M059J (cell line): ENCODE measurements at regions not wholly inside any gene's neighbourhood (a gene's known extent, or its start where the extent isn't known, plus 50 kb on each side); places are given as distances from the start of the nearest gene placed in this dataset.

Experiments
- DNase-seq: peaks from one replicate; pipeline ENCODE4 v3.0.0-alpha.2; 2012; ENCODE audit warnings: low read depth

DNA sequence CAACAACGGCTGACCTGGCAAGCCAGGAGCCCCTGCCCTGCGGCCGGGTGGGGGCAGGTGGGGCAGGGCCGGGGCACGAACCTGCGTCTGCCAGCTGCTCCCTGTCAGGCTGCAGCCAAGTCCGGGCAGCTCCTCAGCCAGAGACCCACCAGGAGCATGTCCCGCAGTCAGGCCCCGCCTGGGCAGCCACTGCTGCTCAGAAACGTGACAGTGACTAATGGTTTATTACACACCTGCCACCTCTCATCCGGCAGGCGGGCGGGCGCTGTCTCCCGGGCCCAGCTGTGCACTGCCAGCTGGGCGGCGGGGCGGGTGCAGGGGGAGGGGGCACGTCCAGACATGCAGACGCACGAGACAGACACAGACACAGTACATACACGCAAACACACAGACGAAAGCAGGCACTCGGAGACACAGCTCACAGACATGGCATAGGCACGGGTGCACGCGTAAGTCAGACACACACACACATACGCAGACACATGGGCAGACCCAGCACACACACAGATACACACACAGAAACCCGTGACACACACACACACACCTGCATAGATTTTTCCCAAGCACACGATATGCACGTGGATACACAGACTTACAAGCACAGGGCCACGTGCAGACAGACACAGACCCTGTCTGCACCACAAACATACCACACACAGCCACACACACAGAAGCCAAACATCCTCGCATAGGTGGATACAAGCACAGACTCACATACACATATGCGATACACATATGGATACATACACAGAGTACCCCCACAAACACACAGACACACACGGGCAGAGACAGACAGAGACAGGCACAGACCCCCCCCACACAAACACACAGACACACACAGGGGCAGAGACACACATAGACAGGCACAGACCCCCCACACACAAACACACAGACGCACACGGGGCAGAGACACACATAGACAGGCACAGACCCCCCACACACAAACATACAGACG is 248.3 kb upstream of the CIBAR2 start:
- no peak for DNase-seq

DNA sequence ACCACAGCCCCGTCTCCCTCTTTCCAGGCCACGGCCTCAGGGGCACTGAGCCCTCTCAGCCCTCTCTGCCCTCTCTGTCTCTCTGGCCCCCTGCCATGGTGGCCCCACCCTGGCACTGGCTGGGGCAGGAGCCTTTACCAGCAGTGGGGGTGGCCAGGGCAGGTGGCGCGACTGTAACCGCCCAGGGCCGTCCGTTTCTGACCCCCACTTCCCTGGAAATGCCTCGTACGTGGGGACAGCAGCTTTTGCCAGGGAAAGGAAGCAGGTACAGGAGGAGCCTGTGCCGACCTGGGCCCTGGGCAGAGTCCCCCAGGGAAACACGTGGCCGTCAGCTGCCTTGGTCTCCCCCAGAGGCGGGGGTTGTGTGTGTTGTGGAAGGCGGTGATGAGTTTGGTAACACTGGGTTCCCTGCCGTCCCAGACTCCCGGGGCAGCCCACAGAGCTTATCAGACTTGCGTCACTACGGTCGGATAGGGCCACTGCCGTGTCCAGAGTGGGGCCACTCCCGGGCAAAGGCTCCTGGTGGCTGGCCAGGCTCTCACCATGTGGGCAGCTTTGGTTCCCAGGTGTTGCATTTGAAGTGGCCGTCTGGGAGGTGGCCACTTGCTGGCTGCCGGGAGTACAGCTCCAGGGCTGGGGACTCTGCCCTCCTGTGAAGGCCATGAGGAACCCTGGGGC is 249.3 kb upstream of the CIBAR2 start:
- DNase-seq: no peak

GRCh38 chr16:85362443-85362842 is 250.2 kb upstream of the CIBAR2 start:
- DNase-seq: no peak

DNA sequence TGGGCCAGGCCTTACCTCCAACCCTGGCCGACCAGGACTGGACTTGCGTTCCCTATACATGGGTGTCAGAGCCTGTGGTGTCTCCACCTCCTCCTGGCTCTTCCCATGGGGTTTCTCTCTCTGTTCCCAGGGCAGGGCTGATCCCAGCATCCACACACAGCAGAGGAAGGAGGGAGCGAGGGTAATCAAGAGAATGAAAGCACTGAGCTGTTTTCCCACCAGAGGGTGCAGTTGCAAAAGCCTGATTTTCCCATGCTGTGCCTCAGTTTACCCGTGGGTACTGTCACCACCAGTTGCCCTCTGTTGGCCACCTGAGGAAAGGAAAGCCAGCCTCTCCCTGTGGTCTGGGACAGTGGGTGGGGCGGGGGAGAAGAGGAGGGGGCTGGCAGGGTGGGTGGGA is 249.7 kb upstream of the GSE1 start:
- DNase-seq: no peak

DNA sequence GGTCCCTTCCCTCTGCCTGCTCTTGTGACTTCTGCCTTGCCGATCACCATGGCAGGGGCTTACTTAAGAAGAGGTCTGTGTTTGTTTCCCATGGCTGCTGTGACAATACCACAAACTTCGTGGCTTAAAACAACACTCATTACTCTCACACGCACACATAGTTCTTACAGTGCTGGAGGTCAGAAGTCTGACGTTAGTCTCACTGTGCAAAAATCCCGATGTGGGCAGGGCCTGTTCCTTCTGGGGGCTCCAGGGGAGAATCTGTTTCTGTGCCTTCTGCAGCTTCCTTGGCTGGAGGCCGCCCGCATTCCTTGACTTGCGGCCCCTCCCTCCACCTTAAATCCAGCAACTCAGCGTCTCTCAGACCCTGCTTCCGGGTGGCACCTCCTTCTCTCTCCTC is 249.2 kb upstream of the GSE1 start:
- no peak for DNase-seq

DNA sequence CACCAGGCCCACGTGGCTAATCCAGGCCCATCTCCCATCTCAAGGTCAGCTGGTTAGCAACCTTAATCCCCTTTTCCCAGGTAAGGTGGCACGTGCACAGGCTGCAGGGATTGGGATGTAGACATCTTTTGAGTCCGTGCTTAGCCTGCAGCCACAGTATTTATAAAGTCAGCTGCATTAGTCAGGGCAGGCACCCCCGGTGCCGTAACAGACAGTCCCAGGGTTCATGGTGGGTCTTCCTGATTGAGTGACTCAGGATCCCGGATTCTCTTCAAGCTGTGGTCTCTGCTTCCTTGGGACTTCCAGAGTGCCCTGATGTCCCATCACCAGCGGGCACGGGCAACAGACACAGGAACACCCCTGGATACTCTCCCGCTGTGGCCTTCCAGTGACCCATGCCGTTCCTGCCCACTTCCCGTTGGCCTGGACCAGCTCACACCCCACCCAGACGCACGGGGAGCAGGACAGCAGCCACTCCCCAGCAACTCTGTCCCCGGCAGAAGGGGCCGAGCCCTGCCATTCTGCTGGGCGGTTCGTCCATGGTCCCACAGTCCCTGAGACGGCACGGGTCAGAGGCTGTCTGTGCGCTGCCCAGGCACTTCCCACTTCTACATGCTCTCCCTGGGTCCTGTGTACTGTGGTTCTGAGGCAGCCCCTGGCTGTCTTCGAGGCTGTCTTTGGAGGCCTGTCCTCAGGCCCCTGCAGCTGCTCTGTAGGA is 248.6 kb upstream of the GSE1 start:
- DNase-seq: no peak

- no peak for DNase-seq
These were observed 248.0 kb upstream of the GSE1 start for GRCh38 chr16:85365120-85365519.

DNA sequence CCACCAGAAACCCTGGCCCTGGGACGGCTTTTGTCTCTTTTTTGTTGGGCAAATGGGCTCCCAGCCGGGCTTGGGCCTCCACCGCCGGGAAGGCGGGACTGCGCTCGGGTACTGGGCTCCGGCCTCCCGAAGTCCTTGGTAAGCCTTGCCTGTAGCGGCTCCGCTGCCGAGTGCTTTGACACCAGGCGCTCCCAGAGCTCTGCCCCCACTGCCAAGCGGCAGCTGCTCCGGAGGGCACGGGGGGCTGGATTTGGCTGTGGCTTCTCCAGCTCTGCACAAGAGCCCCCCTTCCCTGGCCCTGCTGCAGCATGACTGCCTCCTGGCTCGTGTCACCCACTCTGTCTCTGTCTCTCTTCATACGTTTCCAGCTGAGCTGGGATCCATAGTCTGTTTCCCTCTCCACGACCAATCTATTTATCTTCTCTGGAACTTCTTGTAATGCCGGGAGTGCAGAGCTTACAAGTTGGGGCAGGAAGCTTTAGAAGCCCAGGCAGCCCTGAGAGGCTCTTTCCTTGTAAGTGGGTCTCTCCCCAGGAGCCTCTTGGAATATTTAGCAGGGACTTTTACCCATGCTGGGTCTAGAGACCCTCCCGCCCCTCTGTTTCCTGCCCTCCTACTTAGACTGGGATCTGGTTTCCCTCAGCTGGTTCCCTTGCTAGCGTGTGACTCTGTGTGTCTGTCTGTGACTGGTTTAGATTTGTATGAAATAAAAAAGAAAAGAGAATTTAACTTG is 246.9 kb upstream of the GSE1 start:
- DNase-seq: no peak

DNA sequence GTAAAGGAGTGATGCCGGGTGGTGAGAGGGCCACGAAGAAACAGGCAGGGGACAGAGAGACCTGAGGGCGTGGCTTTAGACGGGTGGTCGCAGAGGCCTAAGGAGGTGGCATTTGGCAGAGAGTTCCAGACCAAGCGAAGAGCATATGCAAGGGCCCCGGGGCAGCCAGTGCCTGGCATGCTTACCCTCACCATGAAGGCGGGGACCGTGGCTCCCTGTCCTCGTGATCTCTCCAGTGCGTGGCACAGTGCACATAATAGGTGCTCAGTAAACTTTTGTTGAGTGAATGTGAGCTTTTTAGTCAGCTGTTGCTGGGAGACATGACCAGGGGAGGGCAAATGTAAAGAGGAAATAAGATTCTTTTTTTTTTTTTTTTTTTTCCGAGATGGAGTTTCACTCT is 245.6 kb upstream of the GSE1 start:
- no peak for DNase-seq

GRCh38 chr16:85369060-85369459 is 244.1 kb upstream of the GSE1 start:
- no peak for DNase-seq

DNA sequence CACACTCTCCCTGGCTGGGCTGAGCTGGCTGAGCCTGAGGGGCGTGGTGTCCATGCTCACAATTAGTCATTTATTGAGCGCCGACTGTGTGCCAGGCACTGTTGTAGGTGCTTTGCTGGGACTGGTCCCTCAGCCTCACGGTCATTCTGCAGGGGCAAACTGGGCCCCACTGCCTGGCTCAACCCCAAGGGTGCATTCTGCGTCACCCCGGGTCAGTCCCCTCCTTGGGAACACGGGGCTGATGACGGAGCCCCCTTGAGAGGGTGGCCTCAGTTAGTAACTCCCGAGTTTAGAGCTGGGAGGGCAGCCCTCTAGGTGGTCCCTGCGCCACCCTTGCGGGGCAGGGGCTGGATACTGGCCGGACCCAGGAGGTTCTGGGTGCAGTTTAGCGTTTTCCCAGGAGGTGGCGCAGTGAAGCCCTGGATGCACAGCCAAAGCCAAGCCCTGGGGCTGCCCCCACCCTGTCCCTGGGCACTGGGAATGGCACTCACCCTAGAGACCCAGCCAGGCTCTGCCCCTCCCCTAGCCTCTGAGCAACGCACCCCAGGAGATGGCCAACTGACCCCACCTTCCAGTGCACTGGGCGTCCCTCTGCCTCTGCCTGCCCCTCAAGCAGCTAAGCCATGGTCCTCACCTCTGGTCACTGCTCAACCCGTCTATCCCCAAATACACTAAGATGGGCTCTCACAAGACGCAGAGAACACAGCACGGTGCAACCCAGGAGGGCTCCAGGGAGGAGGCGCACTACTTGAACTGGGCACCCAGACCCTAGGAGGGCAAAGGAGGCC is 243.2 kb upstream of the GSE1 start:
- DNase-seq: peak; percentile 64

- no peak for DNase-seq
These were observed 242.6 kb upstream of the GSE1 start for GRCh38 chr16:85370543-85370880.

DNA sequence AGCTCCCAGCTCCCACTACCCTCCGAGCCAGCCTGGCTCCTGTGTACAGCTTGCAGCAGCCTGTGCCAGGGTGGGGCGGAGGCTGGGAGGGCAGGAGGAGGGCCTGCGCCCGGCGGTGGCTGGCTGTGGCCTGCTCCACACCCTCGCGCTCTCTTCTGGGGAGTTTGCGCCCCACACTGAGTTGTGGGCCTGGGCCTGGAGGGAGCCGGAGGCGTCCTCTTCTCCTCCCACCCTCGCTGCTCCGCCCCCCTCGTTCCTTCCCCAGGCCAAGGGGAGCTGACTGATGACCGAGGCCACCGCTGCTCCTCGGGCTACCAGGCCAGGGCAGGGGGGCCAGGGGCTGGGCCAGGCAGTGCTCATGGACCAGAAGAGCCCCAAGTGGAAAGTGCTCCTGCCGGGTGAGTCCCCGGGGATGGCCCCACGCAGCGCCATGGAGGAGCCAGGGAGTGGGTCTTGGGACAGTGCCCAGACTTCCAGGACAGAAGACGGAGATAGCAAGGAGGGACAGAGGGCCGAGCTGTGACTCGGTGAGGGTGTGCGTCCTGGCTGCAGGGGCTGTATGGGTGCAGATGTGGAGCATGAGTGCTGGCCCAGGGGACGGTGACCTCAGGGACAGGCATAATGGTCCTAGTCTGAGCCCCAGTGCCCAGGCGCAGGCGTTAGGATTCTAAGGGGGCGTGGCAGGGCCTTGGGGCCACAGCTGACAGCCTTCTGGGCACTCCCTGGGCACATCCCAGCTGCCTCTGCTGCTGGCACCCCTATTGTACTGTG is 242.1 kb upstream of the GSE1 start:
- DNase-seq: peak; percentile 85

DNA sequence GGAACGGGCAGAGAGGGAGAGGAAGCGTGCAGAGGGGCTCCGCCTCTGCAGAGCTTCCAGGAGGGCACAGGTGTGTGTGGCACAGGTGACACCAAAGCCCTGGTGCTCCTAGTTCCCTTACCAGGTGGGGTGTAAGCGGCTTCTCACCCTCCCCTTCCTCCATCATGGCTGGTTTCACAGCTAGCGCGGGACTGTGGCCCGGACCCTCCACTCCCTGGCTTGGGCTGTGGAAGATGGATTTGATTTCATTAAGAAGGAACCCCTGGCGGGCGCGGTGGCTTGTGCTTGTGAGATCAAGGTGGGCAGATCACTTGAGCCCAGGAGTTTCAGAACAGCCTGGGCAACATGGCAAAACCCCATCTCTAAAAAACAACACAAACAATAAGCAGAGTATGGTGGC is 241.2 kb upstream of the GSE1 start:
- DNase-seq: no peak

GRCh38 chr16:85372627-85373372 is 240.3 kb upstream of the GSE1 start:
- peak; percentile 90 for DNase-seq

DNA sequence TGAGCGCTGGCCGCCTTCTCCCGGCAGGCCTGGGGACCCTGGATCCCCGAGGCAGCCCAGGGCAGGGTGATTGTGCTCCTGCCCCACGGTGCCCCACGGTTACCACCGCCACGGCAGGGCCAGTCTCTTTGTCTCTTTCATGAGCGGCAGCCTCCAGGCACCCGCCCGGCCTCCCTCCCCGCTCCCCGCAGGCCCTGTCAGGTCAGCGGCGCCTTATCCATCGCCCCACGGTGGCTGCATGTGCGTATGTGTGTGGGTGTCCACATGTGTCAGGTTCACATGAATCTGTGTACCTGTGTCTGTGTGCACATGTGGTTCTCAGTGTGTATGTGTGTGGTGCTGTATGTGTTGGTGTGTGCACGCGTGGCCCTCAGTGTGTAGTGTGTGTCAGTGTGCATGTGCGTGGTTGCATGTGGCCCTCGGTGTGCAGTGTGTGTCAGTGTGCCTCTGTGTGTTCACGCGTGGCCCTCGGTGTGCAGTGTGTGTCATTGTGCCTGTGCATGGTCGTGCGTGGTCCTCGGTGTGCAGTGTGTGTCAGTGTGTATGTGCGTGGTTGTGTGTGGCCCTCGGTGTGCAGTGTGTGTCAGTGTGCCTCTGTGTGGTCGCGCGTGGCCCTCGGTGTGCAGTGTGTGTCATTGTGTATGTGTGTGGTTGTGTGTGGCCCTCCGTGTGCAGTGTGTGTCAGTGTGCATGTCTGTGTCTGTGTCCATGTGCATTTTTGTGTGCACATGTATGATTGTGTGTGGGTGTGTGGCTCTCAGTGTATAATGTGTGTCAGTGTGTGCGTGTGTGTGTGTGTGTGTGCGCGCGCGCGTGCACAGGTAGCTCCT is 239.2 kb upstream of the GSE1 start:
- DNase-seq: no peak

DNA sequence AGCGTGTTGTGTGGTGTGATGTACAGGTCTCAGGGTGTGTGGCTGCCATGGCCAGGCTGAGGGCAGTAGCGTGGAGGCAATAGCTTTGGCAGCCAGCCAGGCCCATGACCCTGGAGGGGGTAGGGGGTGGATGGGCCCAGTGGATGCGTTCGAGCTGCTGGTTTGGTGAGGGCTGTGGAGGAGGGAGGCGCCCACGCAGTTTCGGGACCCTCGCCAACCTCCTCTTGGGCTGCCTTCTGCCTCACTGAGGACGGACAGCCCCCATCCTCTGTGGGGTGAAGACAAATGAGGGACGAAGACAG is 238.6 kb upstream of the GSE1 start:
- DNase-seq: no peak

GRCh38 chr16:85375282-85375681 is 237.8 kb upstream of the GSE1 start:
- DNase-seq: no peak
